GM21717 (cell line): ENCODE measurements at regions not wholly inside any gene's neighbourhood (a gene's known extent, or its start where the extent isn't known, plus 50 kb on each side); places are given as distances from the start of the nearest gene placed in this dataset.
"Not testable (repeated sequence)": the region's sequence is repeated elsewhere in the genome, so short reads cannot be mapped to it uniquely, and the experiment has no call there.

ENCODE experiments used
- ATAC-seq: cut with Tn5 transposase; IDR thresholded peaks from one replicate; pipeline ENCODE4 v1.9.1; 2021; ENCODE audit warnings: mild to moderate bottlenecking, moderate library complexity; ENCODE audit not compliant: unreplicated experiment

GRCh38 chr4:74543983-74544382, 99.0 kb downstream of the AREG start:
- ATAC-seq: no peak

DNA sequence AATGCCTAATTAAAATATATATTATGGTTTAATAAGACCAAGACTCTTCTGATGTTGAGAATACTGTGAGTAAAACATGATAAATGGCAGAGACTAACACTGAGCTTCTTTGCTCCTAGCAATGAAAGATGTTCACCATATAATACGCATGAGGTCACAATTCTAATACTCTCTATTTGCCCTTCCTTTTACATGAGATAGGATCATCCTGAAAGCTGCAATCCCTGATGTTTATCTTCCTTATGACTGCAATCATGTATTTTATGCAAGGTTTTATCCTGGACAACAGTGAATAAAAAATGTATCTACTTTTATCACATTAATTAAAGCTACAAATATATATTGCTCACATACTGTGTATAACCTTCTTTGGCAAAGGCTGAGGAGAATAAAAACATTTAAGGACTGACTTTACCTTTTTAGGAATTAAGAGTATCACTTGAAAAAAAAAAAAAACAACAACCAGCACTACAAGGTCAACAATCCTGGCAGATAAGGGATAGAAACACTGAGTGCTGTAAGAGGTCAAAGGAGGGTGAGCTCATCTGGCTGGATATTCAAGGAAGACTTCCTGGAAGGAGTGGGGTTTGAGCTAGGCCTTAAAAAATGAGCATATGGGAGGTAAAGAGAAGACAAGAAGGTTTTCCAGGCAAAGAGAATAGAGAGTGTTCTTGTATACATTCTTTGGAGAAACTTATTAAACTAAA, 99.9 kb downstream of the AREG start:
- no peak for ATAC-seq

- no peak for ATAC-seq
These were observed 100.5 kb downstream of the AREG start for GRCh38 chr4:74545448-74545847.

DNA sequence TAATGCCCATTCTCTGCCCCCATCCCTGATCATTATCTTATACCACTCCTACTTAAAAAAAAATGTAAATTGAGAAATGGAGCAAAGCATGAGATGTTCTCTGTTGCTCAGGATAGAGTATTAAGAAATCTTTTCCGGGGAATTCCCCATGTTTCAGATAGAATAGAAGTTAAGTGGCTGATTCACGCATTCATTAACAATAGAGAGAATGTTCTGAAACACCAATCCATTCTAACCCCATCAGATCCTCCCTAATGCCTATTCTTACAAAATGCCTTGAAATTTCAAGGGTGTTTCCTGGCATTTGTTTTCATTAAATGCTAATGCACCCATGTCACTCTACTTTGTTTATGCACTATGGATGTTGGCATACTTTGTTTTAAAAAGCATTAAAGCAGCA, 101.1 kb downstream of the AREG start:
- no peak for ATAC-seq

GRCh38 chr4:74547042-74547441, 102.1 kb downstream of the AREG start:
- no peak for ATAC-seq

GRCh38 chr4:74548561-74548960, 103.6 kb downstream of the AREG start:
- no peak for ATAC-seq

GRCh38 chr4:74549936-74550335, 105.0 kb downstream of the AREG start:
- no peak for ATAC-seq

- ATAC-seq: no peak
These were observed 110.3 kb downstream of the AREG start for GRCh38 chr4:74555231-74555630.

DNA sequence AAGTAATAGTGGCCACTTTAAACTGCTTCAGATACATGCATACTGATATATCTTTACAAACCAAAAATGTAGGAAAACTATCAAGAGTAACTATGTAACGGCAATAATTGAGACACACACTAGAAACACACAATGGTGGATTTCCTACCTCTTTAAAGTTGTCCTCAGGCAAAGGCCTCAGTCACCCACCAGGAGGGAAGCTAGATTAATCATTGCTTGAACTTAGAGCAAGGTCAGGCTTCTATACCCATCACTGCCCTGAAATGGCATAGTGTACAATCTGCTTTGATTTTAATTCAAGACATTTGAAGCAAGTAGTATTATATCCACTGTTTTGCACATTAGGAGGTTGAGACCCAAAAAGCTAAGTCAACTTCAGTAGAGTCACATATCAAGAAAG, 110.9 kb downstream of the AREG start:
- ATAC-seq: no peak

GRCh38 chr4:74559853-74560252, 114.9 kb downstream of the AREG start:
- ATAC-seq: no peak

DNA sequence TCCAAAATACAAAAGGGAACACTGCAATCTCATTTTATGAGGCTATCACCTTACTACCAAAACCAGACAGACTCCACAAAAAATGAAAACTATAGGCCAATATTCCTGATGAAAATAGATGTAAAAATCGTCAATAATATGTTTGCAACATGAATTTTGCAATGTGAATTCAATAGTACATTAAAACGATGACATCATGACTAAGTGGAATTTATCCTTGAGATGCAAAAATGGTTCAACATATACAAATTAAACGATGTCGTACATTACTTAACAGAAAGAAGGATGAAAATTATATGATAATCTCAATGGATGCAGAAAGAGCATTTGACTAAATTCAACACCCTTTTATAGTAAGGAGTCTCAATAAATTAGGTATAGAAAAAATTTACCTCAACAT, 123.0 kb downstream of the AREG start:
- no peak for ATAC-seq

DNA sequence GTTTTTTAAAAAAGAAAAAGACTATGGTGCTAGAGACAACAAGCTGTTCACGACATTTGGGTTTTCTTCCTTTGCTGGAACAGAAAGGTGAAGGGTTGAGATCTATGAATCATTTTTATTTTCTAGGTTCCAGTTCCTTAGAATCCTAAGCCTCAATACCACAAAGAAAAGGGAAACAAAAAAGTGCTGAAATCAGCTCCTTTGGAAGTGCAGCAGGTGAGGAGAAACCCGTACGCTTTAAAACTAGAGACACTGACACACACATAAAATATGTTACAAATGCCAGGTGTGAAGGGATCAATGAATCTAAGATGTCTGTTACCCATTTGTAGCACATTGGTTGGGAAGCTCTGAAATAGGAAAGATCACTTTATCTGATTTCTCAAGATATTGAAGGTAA, 125.2 kb downstream of the AREG start:
- ATAC-seq: no peak

DNA sequence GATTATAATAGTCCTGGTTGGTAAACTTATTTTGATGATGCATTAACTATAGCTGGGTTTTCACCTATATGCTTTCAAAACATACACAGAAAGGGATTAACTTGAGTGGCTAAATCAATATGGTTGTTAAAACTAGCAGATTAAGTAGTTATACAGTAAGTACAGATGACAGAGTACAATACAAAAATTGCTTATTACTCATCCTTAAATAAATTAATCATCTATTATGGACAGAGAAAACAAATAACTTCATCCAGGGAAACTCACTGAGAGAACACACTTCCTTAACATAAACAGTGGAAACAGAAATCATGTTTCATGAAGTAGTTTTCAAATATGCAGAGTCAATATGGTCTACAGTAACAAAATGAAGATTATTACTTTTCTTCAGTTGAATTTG, 133.4 kb downstream of the AREG start:
- no peak for ATAC-seq

DNA sequence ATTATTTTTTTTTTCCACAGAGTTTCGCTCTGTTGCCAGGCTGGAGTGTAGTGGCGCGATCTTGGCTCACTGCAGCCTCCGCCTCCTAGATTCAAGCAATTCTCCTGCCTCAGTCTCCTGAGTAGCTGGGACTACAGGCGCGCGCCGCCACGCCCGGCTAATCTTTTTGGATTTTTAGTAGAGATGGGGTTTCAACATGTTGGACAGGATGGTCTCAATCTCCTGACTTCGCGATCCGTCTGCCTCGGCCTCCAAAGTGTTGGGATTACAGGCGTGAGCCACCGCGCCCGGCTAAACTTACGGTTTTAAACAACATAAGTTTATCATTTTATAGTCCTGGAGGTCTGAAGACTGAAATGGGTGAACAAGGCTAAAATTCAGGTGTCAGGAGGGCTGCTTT, 133.9 kb downstream of the AREG start:
- ATAC-seq: not testable (repeated sequence)

DNA sequence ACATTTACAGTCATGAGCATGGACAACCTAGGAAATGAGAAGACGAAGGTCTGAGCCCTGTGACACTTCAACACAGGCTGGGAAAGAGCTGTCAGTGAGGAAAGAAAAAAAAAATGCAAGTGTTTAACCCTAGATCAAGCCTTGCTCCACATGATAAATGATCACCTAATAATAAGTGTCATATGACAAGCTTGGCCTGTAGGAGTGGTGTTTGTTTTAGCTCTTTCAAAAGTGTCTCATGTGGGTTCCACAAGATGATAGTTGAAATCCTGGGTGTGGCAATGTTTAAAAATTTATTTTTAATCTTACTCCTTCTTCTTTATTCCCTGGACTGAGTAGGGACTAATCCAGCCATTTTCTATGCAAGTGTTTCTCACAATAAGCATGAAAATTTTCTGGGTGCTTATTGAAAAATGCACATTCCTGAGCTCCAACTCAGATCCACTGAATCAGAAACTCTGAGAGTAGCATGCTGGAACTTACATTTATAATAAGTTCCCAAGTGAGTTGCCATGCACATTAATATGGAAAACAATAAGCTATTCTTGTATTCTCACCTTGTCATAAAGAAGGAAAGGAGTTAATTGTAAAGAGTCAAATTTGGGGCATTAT, 138.3 kb downstream of the AREG start:
- no peak for ATAC-seq

GRCh38 chr4:74583757-74584156, 138.8 kb downstream of the AREG start:
- no peak for ATAC-seq

GRCh38 chr4:74588350-74588749, 143.4 kb downstream of the AREG start:
- ATAC-seq: no peak

DNA sequence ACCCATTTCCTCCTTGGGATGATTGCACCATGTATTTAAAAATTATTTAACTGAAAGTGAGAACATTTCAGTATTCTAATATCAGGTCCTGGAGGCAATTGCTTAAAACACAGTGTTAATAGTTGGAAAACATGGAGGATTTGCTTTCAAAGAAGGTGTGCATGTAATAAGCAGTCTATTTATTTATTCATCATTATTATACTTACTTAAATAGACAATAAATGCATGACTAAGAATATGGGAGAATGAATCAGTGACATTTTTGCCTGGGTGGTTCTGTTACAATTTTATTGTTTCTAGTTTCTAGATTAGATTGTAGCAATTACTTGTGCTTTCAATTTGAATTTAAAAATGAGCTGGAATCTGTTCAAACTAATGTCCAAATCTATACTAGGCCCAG, 145.5 kb downstream of the AREG start:
- ATAC-seq: no peak

DNA sequence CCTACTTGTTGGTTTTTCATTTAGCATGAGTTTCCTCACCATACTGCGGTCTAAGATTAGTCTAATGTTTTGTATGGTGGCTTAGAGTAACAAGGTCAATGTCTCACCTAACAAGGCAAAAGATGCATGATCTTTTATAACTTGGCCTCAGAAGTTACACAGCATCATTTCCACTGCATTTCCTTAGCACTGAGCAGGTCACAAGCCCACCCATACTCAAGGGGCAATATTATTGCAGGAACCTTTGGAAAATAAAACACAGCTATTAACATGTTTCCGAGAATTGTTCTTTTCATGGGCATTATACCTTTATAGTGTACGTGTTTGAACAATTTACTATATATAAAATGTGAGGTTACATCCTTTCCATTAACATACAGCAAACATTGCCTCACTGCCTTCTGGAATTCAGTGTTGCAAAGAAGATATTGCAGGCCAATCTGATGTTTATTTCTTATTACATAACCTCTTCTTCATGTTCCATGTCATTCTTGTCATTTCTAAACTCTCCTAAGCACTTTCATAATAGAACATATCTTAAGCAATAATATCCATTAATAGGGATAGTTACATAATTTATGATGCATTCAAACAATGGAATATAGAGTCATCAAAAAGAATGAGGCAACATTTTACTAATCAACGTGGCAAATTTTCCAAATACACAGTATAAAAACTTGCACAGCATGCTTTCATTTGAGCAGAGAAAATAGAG, 153.8 kb downstream of the AREG start:
- ATAC-seq: no peak

DNA sequence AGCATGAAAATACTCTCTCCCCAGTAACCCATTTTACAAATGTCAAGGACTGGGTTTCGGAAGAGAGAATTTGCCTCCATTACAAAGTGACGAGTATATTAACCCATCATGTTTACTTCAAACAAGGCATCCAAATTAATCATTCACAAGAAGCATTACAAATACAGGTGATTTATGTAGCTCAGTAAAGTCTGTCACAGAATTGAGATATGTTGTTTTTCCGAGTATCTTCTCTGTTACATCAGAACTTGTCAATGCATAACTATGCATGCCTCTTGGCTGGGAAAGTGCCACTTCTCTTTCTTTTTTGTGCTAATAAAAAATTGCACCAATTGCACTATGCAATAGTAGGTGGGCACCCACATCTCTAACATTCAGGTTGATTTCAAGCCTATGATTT, 158.2 kb downstream of the AREG start:
- no peak for ATAC-seq

DNA sequence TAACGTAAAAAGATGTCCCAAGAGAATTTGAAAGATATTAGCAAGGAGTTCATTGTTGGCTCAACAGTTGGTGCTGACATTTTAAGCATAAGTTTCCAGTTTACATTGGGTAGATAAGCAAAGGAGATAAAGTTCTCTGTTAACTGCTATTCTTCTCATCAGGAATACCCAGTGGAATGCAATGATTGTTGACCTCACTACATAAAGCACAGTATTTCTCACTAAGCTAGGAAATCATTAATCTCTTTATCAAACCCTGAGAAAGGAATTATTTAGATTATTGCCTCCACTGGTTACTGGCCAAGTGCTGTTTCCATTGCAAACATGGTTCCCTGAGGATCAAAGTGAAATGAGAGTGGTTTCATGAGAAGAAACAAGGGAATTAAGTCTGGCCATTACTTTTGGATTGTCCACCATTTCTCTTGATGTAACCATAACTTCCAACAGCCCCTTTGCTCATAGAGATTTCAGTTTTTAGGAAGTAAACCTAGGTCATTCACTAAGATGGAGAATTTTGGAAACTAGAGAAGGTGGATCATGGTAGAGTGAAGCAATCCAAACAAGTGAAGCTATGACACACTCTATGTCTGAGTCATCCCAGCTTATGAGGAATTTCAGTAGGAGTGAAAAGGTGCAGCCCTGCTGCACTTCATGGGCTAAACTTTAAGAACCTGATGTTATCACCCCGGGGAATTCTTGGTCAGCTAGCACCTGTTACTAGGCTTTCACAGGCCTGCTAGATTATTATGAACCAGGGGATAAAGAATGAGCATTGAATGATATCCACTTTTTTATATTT, 163.4 kb downstream of the AREG start:
- no peak for ATAC-seq
